ENCODE measurements at regions not wholly inside any gene's neighbourhood (a gene's known extent, or its start where the extent isn't known, plus 50 kb on each side); places are given as distances from the start of the nearest gene placed in this dataset.

GRCh38 chr5:109917154-109917546, 227.4 kb downstream of the MAN2A1 start:
- no peak for ATAC-seq
- DNase-seq = no peak

GRCh38 chr5:109917966-109918365, 228.2 kb downstream of the MAN2A1 start:
- DNase-seq = no peak
- ATAC-seq = no peak

GRCh38 chr5:109920736-109921135, 231.0 kb downstream of the MAN2A1 start:
- DNase-seq = no peak
- ATAC-seq = no peak

- ATAC-seq (peak; percentile 74), DNase-seq (peak; percentile 17)
These were observed 232.1 kb downstream of the MAN2A1 start for GRCh38 chr5:109921735-109922380.

GRCh38 chr5:109922381-109922995, 232.8 kb downstream of the MAN2A1 start:
- DNase-seq = no peak
- peak; percentile 19 for ATAC-seq

- no peak for ATAC-seq
- DNase-seq = no peak
These were observed 233.5 kb downstream of the MAN2A1 start for GRCh38 chr5:109923205-109923604.

- DNase-seq = no peak
- no peak for ATAC-seq
These were observed 234.7 kb downstream of the MAN2A1 start for GRCh38 chr5:109924237-109925107.

GRCh38 chr5:109927639-109928038, 237.9 kb downstream of the MAN2A1 start:
- ATAC-seq (no peak), DNase-seq (no peak)

- no peak for DNase-seq
- no peak for ATAC-seq
These were observed 238.3 kb downstream of the MAN2A1 start for GRCh38 chr5:109928046-109928445.

- ATAC-seq = no peak
These were observed 239.1 kb downstream of the MAN2A1 start for GRCh38 chr5:109928811-109929210.

GRCh38 chr5:109929376-109929775, 239.6 kb downstream of the MAN2A1 start:
- ATAC-seq (no peak), DNase-seq (no peak)

More at GRCh38 chr5:109928811-109929210, 239.1 kb downstream of the MAN2A1 start:
- DNase-seq = no peak

GRCh38 chr5:109929911-109930310, 240.2 kb downstream of the MAN2A1 start:
- ATAC-seq = no peak

GRCh38 chr5:109931049-109931780, 241.5 kb downstream of the MAN2A1 start:
- DNase-seq (no peak), ATAC-seq (no peak)

More at GRCh38 chr5:109929911-109930310, 240.2 kb downstream of the MAN2A1 start:
- DNase-seq = no peak

- no peak for DNase-seq
- peak; percentile 68 for ATAC-seq
These were observed 246.2 kb downstream of the MAN2A1 start for GRCh38 chr5:109935833-109936490.

- DNase-seq = peak; percentile 7
- ATAC-seq = peak; percentile 75
These were observed 247.3 kb downstream of the MAN2A1 start for GRCh38 chr5:109936996-109937395.

- DNase-seq (no peak), ATAC-seq (no peak)
These were observed 248.2 kb downstream of the MAN2A1 start for GRCh38 chr5:109937951-109938350.

GRCh38 chr5:109938453-109938852, 248.7 kb downstream of the MAN2A1 start:
- ATAC-seq = no peak
- DNase-seq = no peak

- no peak for ATAC-seq
- no peak for DNase-seq
These were observed 249.5 kb downstream of the MAN2A1 start for GRCh38 chr5:109939116-109939682.

- DNase-seq = no peak
- ATAC-seq = no peak
These were observed 252.9 kb downstream of the MAN2A1 start for GRCh38 chr5:109942646-109943045.

- DNase-seq (no peak), ATAC-seq (no peak)
These were observed 254.0 kb downstream of the MAN2A1 start for GRCh38 chr5:109943701-109944235.

- no peak for ATAC-seq
- no peak for DNase-seq
These were observed 254.7 kb downstream of the MAN2A1 start for GRCh38 chr5:109944461-109944860.

Measured in stimulated activated naive CD8-positive, alpha-beta T cell treated with anti-CD3 and anti-CD28 coated beads, Interleukin-15, Interleukin-2, amounts not matched to agents 100 U/mL and 50 U/mL, for 24 hours (primary cell).